Right ventricle myocardium inferior (tissue), 1 donor: ENCODE measurements at regions not wholly inside any gene's neighbourhood (a gene's known extent, or its start where the extent isn't known, plus 50 kb on each side); places are given as distances from the start of the nearest gene placed in this dataset.

Experiments
- ATAC-seq: fragments of 200-7000 bp; cut with Tn5 transposase; one replicate; pipeline ENCODE4 v1.9.1; 2020; ENCODE audit warnings: mild to moderate bottlenecking, moderate library complexity
- DNase-seq: peaks from one replicate; pipeline ENCODE4 v3.0.0; 2021; ENCODE audit errors: missing footprints
- intact Hi-C: fragments of 100-400 bp; cut with DNase I; formaldehyde crosslinking; loops from one replicate; pipeline ENCODE4 v1.11.0; 2022
- donor health status: DM: no; HTN: yes; CAD: no; lungs with severe emphysema.

DNA sequence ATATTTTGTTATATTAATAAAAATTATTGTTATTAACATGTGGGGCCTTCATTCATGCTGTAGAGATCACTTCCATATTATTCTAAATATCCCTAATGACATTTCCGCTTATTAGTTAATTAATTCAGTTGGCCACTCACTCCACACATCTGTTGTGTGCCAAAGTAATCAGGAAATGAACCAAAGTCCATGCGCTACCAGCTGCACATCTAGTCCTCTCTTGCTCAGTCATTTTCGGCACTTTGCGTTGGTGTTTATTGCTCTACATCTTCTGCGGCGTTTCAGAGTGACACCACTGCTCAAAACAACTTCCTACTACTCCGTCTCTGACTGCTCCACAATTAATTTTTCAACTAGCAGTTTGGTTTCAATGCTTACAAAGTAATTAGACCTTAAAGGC is 101.4 kb upstream of the ZFHX3 start:
- DNase-seq (no peak), ATAC-seq (no peak)
- intact Hi-C loops = no loop called here

DNA sequence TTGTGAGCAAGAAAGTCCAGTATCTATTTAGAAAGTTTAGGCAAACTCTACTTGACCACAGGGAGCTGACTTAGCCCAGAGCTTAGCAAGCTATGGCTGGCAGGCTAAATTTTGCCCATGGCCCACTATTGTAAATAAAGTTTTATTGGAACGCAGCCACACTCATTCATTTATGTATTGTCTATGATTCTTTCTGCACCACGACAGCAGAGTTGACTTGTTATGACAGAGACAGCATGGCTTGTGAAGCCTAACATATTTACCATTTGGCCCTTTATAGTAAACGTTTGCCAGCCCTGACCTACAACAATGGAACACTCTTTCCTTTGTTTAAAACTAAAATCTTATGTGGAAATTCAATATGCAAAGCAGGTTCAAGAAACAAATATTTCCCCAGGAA is 100.0 kb upstream of the ZFHX3 start:
- ATAC-seq = no peak
- DNase-seq = no peak
- intact Hi-C loops = no loop called here

DNA sequence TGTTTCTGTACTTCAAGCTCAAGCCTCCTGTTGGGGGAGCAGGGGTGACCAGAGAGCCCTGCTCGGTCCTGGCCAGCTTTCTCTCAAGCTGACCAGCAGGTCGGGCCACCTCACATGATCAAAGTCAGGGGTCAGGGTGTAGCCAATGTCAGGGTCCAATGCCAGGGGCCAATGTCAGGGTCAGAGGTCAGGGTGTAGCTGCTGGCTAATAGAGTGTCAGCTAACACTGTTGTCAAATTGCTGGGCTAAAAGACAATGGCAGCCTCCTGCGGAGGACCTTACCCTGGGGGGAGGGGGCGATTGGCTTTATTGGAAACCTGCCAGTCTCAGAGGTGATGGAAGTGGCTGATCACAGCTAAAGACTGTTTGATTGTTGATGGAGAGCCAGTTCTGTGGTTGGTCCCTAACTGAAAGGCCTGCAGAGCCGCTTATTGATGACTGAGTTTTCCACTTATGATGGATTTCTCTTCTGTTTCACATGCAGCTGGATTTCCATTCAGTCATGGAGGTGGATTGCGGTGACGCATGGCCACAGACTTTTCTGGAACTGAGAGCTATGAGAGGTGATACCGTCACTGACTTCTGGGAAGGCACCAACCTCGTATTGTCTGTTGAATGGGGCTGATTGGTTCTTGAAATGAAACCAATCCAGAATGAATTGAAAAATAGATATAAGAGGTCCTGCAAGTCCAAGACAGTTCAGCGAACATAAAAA is 97.4 kb upstream of the ZFHX3 start:
- no peak for ATAC-seq
- DNase-seq = no peak
- intact Hi-C loops = loop anchor here (2.0 kb wide), 1 partner anchor 25 kb away; no protein-coding TSS in a partner anchor

DNA sequence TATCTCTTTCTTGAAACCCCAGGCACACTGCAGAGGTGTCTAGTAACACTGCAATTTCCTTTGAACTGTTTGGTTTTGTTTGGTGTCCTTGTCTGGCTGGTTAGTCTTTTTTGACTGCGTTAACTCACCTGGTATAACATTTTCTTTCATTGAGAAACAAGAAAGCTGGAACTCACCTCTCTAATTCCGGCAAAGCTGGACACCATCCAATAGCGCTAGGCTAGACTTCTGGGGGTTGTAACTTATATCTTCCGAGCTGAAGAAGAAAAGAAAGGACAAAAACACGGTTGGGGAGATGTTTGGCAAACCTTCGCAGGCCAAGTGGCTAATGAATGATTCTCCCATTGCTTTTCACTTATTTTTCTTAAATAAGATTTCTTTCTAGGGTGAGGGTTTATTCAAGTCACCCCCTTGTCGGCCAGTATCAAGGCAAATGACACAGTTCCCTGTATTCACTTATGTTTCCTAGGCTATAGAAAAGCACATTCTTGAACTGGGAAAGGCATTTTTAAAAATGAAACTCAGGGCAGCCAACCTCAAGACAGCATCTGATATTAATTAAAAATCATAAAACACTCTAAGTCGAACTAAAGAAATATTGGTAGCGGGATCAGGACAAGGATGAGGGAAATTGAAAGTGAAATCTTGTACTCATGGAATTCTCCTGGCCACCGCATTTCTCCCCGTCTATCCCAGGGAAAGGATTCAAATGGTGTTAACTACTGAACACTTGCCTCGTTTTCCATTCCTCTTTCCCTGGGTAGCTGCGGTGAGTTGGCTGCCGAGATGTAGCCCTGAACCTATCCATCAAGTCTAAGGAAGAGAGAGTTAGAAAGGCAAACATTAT is 95.9 kb upstream of the ZFHX3 start:
- no peak for ATAC-seq
- intact Hi-C loops = loop anchor here (2.0 kb wide), 1 partner anchor 27 kb away; no protein-coding TSS in a partner anchor
- DNase-seq = no peak

DNA sequence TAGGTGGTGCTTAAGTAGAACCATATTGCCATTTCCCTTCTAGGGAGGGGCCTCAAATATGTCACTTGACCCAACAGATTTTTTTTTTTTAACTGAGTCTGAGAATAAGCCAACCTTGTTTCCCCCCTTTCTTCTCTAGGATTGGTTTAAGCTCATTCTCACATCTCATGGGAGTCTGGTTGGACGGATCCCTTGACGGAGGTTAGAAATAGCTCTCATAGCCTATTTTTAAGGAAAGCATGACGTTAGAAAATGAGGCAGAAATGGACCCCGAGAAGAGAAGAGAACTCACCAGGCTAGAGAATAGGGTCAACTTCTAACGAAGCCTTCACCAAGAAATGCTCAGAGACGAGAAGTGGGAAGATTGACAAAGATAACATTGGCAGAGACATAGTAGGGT is 95.1 kb upstream of the ZFHX3 start:
- DNase-seq = no peak
- intact Hi-C loops = no loop called here
- peak; percentile 25 for ATAC-seq

DNA sequence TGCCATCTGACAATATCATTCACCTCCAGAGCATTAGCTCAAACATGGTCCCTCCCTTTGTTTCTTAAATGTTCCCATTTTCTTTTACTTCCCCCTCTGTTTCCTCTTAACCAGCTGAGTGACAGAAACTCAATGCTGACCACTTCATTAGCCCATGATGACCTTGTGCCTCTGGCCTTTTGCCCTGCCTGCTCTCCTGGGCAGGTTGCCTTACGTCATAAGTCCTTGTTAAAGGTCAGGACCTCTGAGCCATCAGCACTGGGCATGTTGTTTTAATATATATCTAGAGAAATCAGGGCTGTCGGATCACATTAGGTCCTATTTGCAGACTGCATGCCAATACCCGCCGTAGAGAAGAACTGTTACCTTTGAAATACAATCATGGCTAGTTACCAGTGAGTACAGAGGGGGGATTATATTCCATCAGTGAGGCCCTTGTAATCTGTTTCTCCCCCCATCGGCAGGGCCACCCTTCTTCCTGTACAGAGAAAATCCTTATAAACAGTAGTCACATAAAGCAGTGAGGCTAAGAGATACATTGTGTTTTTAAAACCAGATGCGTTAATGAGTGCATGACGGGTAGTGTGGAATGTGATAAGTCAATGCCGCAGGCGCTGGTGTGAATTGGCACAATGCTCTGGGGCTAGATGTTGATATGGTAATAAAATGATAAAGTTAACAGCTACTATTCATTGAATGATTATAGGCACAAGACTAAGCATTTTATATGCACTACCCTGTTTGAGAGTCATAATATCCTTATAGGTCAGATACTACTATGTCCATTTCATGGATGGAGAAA is 94.3 kb upstream of the ZFHX3 start:
- no peak for DNase-seq
- ATAC-seq = no peak
- intact Hi-C loops = no loop called here

DNA sequence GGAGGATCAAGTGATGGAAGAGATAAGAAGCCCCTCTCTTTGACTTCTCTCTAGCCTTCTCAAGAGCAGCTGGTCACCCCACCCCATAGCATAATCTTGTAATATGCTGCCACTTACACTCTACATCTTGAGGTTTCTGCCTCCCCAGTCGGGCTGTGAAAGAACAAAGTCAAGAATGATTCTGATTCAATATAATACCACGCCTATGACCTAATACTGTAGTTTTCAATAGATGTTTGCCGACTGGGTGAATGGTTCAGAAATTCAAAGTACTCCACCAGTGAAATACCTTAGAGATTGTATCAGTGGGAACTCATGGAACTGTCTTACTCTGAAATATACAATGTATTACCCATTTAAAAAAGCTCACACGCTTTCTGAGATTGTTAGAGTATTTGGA is 93.0 kb upstream of the ZFHX3 start:
- intact Hi-C loops = no loop called here
- DNase-seq (no peak), ATAC-seq (no peak)

DNA sequence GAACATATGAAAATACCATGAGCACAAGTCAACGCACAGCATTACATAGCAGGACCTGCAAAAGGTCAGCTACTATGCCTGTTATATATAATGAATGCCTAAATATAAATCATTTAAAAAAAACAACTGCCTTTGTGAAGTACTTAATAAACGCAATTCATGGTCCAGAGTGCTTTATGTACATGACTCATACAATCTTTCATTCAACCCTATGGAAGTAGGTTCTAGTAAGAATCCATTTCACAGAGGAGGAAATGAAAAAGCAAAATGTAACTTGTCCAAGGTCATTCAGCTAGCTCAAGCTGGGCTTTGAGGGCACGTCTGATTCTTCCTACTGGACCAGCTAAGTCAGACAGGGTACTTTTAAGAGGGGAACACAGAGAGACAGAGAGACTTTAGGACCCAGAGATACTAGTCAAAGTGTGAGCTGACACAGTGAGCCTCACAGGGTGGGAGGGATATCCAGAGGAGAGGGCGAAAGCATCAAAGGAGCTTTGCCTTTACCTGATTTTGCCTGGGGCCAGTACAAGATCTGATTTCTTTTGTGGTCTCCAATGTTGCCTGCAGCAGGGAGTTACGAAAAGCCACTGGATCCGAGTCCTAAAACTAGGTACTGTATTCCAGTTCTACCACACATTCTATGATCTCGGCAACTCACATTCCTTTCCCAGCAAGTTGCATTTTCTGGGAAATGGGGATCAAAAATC is 83.4 kb upstream of the ZFHX3 start:
- DNase-seq (no peak), ATAC-seq (no peak)
- intact Hi-C loops = no loop called here

DNA sequence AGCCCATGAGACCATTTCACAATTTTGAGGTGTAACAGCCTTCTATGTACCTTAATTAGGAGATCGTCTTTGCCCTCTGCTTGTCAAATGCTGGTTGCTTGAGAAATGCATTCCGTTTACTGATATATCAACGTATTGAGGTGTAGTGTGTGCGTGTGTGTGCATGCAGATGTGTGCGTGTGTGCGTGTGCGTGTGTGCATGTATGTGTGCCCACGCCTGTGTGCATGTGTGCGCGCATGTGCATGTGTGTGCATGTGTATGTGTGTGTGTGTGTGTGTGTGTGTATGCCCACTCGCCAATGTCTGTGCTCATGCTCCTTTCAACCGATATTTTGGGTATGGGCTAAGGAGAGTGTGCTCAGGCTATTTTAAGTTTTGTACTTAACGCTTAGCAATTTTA is 81.5 kb upstream of the ZFHX3 start:
- intact Hi-C loops = no loop called here
- DNase-seq (no peak), ATAC-seq (no peak)

DNA sequence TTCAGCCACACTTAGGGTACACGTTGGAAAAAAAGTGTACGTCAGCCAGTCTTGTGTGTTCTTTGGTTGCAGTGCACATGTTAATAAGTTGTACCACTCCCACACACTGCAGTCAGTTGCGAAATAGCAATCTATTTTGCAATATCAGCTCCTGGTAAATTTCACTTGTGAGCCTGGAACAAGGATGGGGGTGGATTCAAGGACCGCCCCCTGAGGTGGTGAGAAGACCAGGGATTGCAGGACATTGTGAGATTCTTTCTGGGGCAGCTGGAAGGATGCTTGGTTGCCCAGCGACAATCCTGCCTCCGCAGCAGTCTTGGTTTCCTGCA is 78.6 kb upstream of the ZFHX3 start:
- intact Hi-C loops = no loop called here
- ATAC-seq (peak; percentile 84), DNase-seq (no peak)

DNA sequence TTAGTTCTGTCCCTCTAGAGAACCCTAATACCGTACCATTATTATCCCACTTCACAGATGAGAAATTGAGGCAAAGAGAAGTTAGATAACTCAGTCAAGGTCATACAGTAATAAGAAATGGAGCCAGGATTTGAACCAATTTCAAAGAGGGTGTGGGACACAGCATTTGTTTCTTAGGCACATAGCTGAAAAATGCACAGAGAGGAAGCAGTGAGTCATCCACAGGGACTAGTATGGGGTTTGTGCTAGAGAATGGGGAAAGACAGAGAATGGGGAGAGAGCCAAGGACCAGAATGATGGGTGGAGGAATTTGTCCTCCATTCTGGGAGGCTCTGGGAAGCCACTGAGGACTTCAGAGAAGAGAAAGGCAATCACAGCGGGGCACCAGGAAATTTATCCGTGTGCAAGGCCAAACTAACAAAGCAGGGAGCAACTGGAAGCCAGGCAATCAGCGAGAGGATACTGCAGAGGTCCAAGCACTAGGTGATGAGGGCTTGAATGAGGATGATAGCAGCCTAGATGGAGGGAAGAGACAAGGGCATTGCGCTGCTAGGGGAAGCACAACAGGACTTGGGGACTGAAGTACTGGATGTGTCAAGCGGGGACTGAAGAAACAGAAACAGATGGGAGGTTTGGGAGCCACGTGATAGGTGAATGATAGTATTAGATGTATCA is 78.1 kb upstream of the ZFHX3 start:
- ATAC-seq = peak; percentile 72
- intact Hi-C loops = no loop called here

DNA sequence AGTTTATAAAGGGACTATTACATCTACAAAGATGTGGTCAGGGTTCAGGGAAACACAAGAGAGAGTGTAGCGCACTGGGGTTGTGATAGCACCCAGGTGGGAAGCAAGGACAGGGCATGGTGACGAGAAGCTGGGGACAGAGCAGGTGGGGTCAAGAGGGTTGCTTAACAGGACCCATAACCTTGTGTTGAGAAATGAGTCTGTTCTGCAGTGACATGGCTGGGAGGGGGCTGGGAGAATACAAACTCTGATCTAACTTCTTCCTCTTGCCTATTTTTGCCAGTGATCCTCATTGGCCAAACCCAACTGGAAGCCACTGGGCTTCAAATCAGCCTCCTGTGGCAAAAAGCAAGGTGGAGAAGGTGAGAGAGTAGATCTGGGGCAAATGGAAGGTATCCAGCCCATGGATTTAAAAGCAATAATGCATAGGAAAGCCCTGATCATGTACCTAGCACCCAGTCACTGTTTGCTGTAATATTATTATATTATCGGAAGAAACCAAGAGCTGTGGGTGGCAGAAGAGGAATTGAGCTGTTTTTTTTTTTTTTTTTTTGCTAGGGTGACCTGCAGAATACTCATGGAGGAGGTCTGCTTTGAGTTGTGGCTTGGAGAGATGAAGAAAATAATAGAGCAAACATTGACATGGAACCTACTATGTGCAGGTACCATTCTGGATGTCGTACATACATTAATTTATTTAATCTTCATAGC is 76.9 kb upstream of the ZFHX3 start:
- DNase-seq (no peak), ATAC-seq (no peak)
- intact Hi-C loops = no loop called here

More for the DNA sequence above, 78.1 kb upstream of the ZFHX3 start:
- DNase-seq = no peak

DNA sequence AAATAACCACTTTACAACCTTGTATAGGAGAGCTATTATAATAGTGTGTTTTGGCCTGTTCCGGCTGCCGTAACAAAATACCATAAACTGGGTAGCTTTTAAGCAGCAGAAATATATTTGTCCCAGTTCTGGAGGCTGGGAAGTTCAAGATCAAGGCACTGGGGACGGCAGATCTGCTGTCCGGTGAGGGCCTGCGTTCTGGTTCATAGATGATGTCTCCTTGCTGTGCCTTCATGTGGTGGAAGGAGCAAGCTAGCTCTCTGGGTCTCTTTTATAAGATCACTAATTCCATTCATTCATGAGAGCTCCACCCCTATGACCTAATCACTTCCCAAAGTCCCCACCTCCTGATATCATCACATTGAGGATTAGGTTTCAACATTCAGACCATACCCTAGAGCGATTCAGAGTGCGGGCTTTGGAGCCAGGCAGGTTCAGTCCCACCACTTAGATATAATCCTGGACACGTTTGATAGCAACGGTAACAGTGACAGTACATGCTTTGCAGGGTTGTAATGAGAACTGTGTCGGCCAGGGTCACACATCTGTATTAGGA is 76.2 kb upstream of the ZFHX3 start:
- ATAC-seq (no peak), DNase-seq (no peak)
- intact Hi-C loops = no loop called here

DNA sequence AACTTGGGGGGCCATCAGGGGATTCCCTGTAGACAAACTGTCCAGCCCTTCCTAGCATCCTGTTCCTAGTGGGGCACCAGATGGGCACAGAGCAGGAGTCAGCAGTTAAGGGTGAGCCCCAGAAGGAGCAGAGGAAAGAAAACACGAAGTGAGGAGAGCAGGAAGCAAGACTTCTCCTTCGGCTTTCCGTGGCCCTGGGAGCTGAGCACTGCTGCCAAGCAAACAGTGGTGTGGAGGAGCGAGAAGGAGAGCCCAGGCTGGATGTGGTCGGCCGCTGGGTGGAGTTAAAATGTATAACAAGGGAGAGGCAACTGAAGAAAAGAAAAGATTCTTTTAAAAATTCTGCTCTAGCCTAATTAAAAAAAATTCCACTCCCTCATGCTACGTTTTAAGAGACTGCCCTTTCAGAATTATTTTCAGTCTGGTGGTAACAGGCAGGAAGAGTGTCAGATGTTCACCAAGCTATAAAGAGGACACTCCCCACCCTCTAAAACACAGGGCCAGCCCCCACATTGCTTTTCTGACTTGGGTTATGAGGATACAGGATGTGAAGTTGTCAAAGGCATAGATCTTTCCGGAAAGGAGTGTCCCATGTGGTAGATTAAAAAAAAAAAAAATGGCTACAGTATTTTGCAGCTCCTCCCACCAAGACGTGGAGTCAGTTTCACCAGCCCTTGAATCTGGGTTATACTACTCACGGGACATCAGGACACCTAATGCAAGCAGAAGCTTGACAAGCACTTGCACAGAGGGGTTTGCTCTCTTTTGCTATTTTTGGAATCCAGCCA is 74.9 kb upstream of the ZFHX3 start:
- ATAC-seq = peak; percentile 55
- intact Hi-C loops = no loop called here
- peak; percentile 78 for DNase-seq

DNA sequence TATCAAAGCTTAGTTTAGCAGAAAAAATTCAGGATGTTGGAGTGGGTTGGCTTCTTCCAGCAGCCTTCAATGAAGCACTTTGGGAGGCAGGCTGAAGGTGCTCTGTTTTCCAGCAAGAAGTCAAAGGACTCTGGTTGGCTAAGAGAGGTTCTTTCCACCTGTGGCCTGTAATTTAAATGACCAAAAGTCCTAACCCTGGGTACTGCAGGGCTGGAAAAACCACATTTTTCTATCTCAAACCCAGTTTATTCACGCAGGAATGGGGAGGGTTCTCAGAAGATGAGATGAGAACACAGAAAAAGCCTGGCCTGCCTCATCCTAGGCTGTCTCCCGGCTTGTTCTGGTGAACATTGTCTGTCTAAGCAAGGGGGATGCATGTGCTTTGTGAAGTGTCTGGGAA is 68.6 kb upstream of the ZFHX3 start:
- ATAC-seq (no peak), DNase-seq (no peak)
- intact Hi-C loops = no loop called here

DNA sequence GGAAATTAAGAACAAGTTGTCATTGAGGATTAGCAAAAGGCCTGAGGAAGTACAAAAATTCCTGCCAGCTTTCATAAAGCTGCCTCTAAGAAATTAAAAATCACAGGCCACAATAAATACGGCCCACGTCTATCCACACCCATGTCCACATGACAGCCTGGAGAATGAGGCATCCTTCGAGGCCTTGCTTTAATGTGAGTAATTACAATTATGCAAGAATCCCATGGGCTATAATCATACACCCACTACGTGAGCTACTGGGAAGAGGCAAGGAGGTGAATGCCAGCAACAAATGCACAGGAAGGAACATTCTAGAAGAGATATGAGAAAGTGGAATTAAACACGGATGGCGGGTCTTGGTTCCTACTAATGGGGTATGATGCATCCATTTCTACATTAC is 65.4 kb upstream of the ZFHX3 start:
- ATAC-seq (no peak), DNase-seq (no peak)
- intact Hi-C loops = no loop called here
